HEK293 (cell line): ENCODE measurements at regions not wholly inside any gene's neighbourhood (a gene's known extent, or its start where the extent isn't known, plus 50 kb on each side); places are given as distances from the start of the nearest gene placed in this dataset.

Experiments used
- CTCF ChIA-PET: fragments of 350-600 bp; formaldehyde crosslinking; extraction: SDS; loops from one replicate; lab custom pipeline; 2021; ENCODE audit warnings: antibody characterized with exemption; lab: Yijun Ruan, JAX
- POLR2A ChIA-PET: fragments of 300-600 bp; formaldehyde crosslinking; extraction: SDS; loops from one replicate; lab custom pipeline; 2020; ENCODE audit warnings: antibody characterized with exemption, inconsistent platforms; lab: Yijun Ruan, JAX
- H3K27ac ChIP-seq: fragments of 200-500 bp; sonication (Bioruptor generic); 2 replicates; pipeline ENCODE4 v1.5.1; 2014; ENCODE audit warnings: low read depth, low read length, control low read depth, inconsistent platforms; ENCODE audit errors: extremely low read depth
- H3K36me3 ChIP-seq, 2 experiments: fragments of 200-500 bp in 1 of 2; sonication (Bioruptor generic) in 1 of 2; 1 replicate in 1 of 2; 2 replicates in 1 of 2; pipeline ENCODE4 v1.5.1; 2014 to 2017; ENCODE audit warnings: inconsistent platforms in 2 of 2, low read length in 2 of 2; ENCODE audit not compliant: control insufficient read depth in 2 of 2, insufficient read depth in 1 of 2
- H3K4me1 ChIP-seq: fragments of 200-500 bp; sonication (Bioruptor generic); 2 replicates; pipeline ENCODE4 v1.5.1; 2014; ENCODE audit warnings: mild to moderate bottlenecking, low read length, inconsistent platforms; ENCODE audit not compliant: control insufficient read depth, insufficient read depth
- H3K4me3 ChIP-seq: 2 replicates; pipeline ENCODE4 v1.5.1; 2011; ENCODE audit warnings: low read depth, mild to moderate bottlenecking, control low read depth, low read length, moderate library complexity
- H3K9me3 ChIP-seq: fragments of 200-500 bp; sonication (Bioruptor generic); 2 replicates; pipeline ENCODE4 v1.5.1; 2014; ENCODE audit warnings: low read depth, low read length, inconsistent platforms; ENCODE audit not compliant: control insufficient read depth, insufficient read depth
- EGR2 ChIP-seq: fragments of 450-650 bp; formaldehyde crosslinking; IDR thresholded peaks from 2 replicates; pipeline ENCODE4 v1.5.1; 2016; ENCODE audit warnings: low read depth, missing biosample characterization, missing genetic modification characterization
- REST ChIP-seq: fragments of 450-650 bp; formaldehyde crosslinking; IDR thresholded peaks from 2 replicates; pipeline ENCODE4 v1.5.1; 2016; ENCODE audit warnings: missing biosample characterization, missing genetic modification characterization
- SP3 ChIP-seq: fragments of 450-650 bp; formaldehyde crosslinking; IDR thresholded peaks from 2 replicates; pipeline ENCODE4 v1.5.1; 2016; ENCODE audit warnings: missing biosample characterization, missing genetic modification characterization
- TCF7L2 ChIP-seq: IDR thresholded peaks from 2 replicates; pipeline ENCODE4 v1.6.1; 2011; ENCODE audit warnings: low read depth, mild to moderate bottlenecking, inconsistent platforms, low read length, moderate library complexity, borderline replicate concordance
- TRIM28 ChIP-seq: IDR thresholded peaks from 2 replicates; pipeline ENCODE4 v1.6.1; 2011; ENCODE audit warnings: low read length, control low read depth, borderline replicate concordance
- ZBTB6 ChIP-seq: fragments of 450-650 bp; formaldehyde crosslinking; IDR thresholded peaks from 2 replicates; pipeline ENCODE4 v1.5.1; 2017; ENCODE audit warnings: missing biosample characterization, missing genetic modification characterization
- ZFHX2 ChIP-seq: fragments of 450-650 bp; formaldehyde crosslinking; conservative IDR thresholded peaks from 2 replicates; pipeline ENCODE4 v1.5.1; 2016; ENCODE audit warnings: missing biosample characterization, missing genetic modification characterization
- ZIC2 ChIP-seq: fragments of 450-650 bp; formaldehyde crosslinking; IDR thresholded peaks from 2 replicates; pipeline ENCODE4 v1.5.1; 2016; ENCODE audit warnings: missing biosample characterization, missing genetic modification characterization
- ZNF23 ChIP-seq: fragments of 450-650 bp; formaldehyde crosslinking; IDR thresholded peaks from 2 replicates; pipeline ENCODE4 v1.5.1; 2016; ENCODE audit warnings: missing biosample characterization, missing genetic modification characterization, borderline replicate concordance
- ZNF560 ChIP-seq: fragments of 450-650 bp; formaldehyde crosslinking; IDR thresholded peaks from 2 replicates; pipeline ENCODE4 v1.5.1; 2017; ENCODE audit warnings: missing biosample characterization, missing genetic modification characterization, borderline replicate concordance
- ZNF600 ChIP-seq: fragments of 450-650 bp; formaldehyde crosslinking; IDR thresholded peaks from 2 replicates; pipeline ENCODE4 v1.5.1; 2016; ENCODE audit warnings: missing biosample characterization, missing genetic modification characterization
- ZNF692 ChIP-seq: fragments of 450-650 bp; formaldehyde crosslinking; IDR thresholded peaks from 2 replicates; pipeline ENCODE4 v1.5.1; 2016; ENCODE audit warnings: missing biosample characterization, missing genetic modification characterization
- ZNF76 ChIP-seq: fragments of 450-650 bp; formaldehyde crosslinking; IDR thresholded peaks from 2 replicates; pipeline ENCODE4; 2016; ENCODE audit warnings: low read depth, missing biosample characterization, missing genetic modification characterization, borderline replicate concordance
- ZNF830 ChIP-seq: fragments of 450-650 bp; IDR thresholded peaks from 2 replicates; pipeline ENCODE4 v1.5.0; 2018; ENCODE audit warnings: missing biosample characterization, missing genetic modification characterization, low read depth, mild to moderate bottlenecking, moderate library complexity

GRCh38 chr16:85507342-85507741 is 105.8 kb upstream of the GSE1 start:
- no peak overlapping the region for H3K27ac ChIP-seq
- no peaks in the 10 kb centered on the region for H3K4me1 ChIP-seq
- H3K9me3 ChIP-seq = no peaks in the 10 kb centered on the region
- POLR2A ChIA-PET = no interaction called here
- H3K36me3 ChIP-seq = no peaks in the 10 kb centered on the region
- TF ChIP-seq ZNF830 (tag by site-specific recombination) (no peak), ZFHX2 (tag by site-specific recombination) (no peak)
- TF ChIP-seq, all 188 proteins: peak for 0
- no peak overlapping the region for H3K4me3 ChIP-seq
- CTCF ChIA-PET = interaction anchor here (0.6 kb wide), 1 partner anchor 16 kb away, joined by 3 read pairs; no protein-coding TSS in a partner anchor

GRCh38 chr16:85508388-85508787 is 104.7 kb upstream of the GSE1 start:
- H3K27ac ChIP-seq = no peak overlapping the region
- POLR2A ChIA-PET = no interaction called here

GRCh38 chr16:85508993-85509392 is 104.1 kb upstream of the GSE1 start:
- CTCF ChIA-PET = interaction anchor here (0.5 kb wide), 1 partner anchor 239 kb away, joined by 3 read pairs; no protein-coding TSS in a partner anchor
- no peaks in the 10 kb centered on the region for H3K36me3 ChIP-seq
- no peak overlapping the region for H3K4me3 ChIP-seq
- TF ChIP-seq ZFHX2 (tag by site-specific recombination) (peak; percentile 87), EGR2 (tag by site-specific recombination) (peak; percentile 92), ZNF560 (tag by site-specific recombination) (no peak)
- no peak overlapping the region for H3K27ac ChIP-seq
- POLR2A ChIA-PET = no interaction called here
- H3K4me1 ChIP-seq = no peaks in the 10 kb centered on the region
- no peaks in the 10 kb centered on the region for H3K9me3 ChIP-seq

More at GRCh38 chr16:85508388-85508787, 104.7 kb upstream of the GSE1 start:
- CTCF ChIA-PET = no interaction called here
- TF ChIP-seq REST (tag by site-specific recombination) (no peak), ZNF692 (tag by site-specific recombination) (no peak), TRIM28 (no peak), TCF7L2 (no peak), ZBTB6 (tag by site-specific recombination) (no peak), ZNF23 (tag by site-specific recombination) (no peak), ZIC2 (tag by site-specific recombination) (no peak), ZNF76 (tag by site-specific recombination) (no peak), SP3 (tag by site-specific recombination) (no peak), ZNF600 (tag by site-specific recombination) (no peak)
- H3K36me3 ChIP-seq = no peaks in the 10 kb centered on the region
- no peaks in the 10 kb centered on the region for H3K9me3 ChIP-seq
- no peak overlapping the region for H3K4me3 ChIP-seq
- H3K4me1 ChIP-seq = no peaks in the 10 kb centered on the region
